GM12892 (cell line): ENCODE measurements at regions not wholly inside any gene's neighbourhood (a gene's known extent, or its start where the extent isn't known, plus 50 kb on each side); places are given as distances from the start of the nearest gene placed in this dataset.

Source experiments
- POLR2A ChIP-seq: IDR thresholded peaks from 2 replicates; pipeline ENCODE4 v1.6.1; 2011; ENCODE audit warnings: low read depth, low read length, control low read depth
- POLR2AphosphoS5 ChIP-seq: IDR thresholded peaks from 2 replicates; pipeline ENCODE4 v1.6.1; 2011; ENCODE audit warnings: low read depth, low read length, control low read depth

DNA sequence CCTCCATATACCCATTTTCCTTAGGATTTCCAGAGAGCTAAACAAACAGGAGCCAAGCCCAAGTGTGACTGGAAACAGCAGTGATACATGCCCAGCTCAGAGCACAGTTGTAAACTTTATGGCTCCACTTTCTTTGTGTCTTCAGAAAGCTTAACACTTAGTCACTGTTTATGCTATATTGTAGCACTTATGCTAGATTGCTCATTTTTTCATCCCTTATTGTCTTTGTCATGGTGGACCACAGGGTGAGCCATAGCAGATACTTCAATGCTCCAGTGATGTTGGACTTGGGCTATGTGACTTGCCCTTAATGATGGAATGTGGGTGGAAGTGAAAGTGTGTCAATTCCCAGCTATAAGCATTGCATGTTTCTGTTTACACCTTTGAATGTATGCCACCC is 401.6 kb downstream of the METTL4 start:
- TF ChIP-seq POLR2AphosphoS5 (no peak), POLR2A (no peak)
